B cell (primary cell): ENCODE measurements at regions not wholly inside any gene's neighbourhood (a gene's known extent, or its start where the extent isn't known, plus 50 kb on each side); places are given as distances from the start of the nearest gene placed in this dataset.
A peak's percentile ranks its signal among the peaks of the same experiment; 100 is the strongest.

ENCODE experiments used
- ATAC-seq: fragments of 200-7000 bp; cut with Tn5 transposase; one replicate; pipeline ENCODE4 v1.10.0; 2021; ENCODE audit warnings: low read depth, mild to moderate bottlenecking, moderate number of reproducible peaks, moderate library complexity
- CTCF ChIA-PET: fragments of 350-600 bp; sonication (Branson Sonifier 250); formaldehyde crosslinking; loops from one replicate; lab custom pipeline; 2021; ENCODE audit warnings: antibody characterized with exemption, inconsistent platforms; lab: Charles Lee
- POLR2A ChIA-PET: fragments of 350-600 bp; sonication (Branson Sonifier 250); formaldehyde crosslinking; loops from one replicate; lab custom pipeline; 2021; ENCODE audit warnings: antibody characterized with exemption; lab: Charles Lee
- DNase-seq: peaks from one replicate; pipeline ENCODE4 v3.0.0; 2013
- H2AFZ ChIP-seq: 2 replicates; pipeline ENCODE4 v1.6.1; 2012; ENCODE audit warnings: mild to moderate bottlenecking, low read depth, low read length; ENCODE audit not compliant: insufficient read depth, poor library complexity, severe bottlenecking
- H3K27ac ChIP-seq, 2 donors: 1 replicate in 1 of 2; 2 replicates in 1 of 2; pipeline ENCODE4 v1.5.1; 2012 to 2013; ENCODE audit warnings: low read length in 2 of 2, mild to moderate bottlenecking in 2 of 2, moderate library complexity in 1 of 2
- H3K27me3 ChIP-seq, 4 experiments: fragments of 200-600 bp in 1 of 4; sonication (generic) in 1 of 4; replicated peaks in 1 of 4; 1 replicate in 2 of 4; 2 replicates in 2 of 4; pipeline versions ENCODE4 v1.6.1 to v1.7.0; 2013 to 2016; ENCODE audit warnings: low read length in 3 of 4, mild to moderate bottlenecking in 2 of 4, mixed read lengths in 1 of 4, moderate library complexity in 1 of 4; ENCODE audit not compliant: insufficient read depth in 4 of 4, control insufficient read depth in 3 of 4; ENCODE audit errors: control extremely low read depth in 1 of 4
- H3K36me3 ChIP-seq, 2 experiments: replicated peaks in 1 of 2; 1 replicate in 1 of 2; 2 replicates in 1 of 2; pipeline versions ENCODE4 v1.6.1 to v1.7.1; 2013; ENCODE audit warnings: low read length in 1 of 2; ENCODE audit not compliant: insufficient read depth in 2 of 2, control insufficient read depth in 1 of 2; ENCODE audit errors: control extremely low read depth in 1 of 2, extremely low read depth in 1 of 2
- H3K4me1 ChIP-seq, 2 donors: fragments of 200-600 bp in 1 of 2; sonication (generic) in 1 of 2; 1 replicate in 1 of 2; 2 replicates in 1 of 2; pipeline versions ENCODE4 v1.5.1 to v1.6.1; 2013 to 2017; ENCODE audit warnings: low read length in 2 of 2; ENCODE audit not compliant: control insufficient read depth in 2 of 2, insufficient read depth in 2 of 2
- H3K4me2 ChIP-seq: replicated peaks from 2 replicates; pipeline ENCODE3; 2012; ENCODE audit warnings: mild to moderate bottlenecking, low read depth, low read length; ENCODE audit not compliant: poor library complexity, severe bottlenecking
- H3K4me3 ChIP-seq, 5 experiments: fragments of 200-600 bp in 1 of 5; sonication (generic) in 1 of 5; 1 replicate in 3 of 5; 2 replicates in 2 of 5; pipeline versions ENCODE4 v1.5.1 to v1.7.0; 2011 to 2016; ENCODE audit warnings: low read length in 4 of 5, mild to moderate bottlenecking in 4 of 5, low read depth in 2 of 5, control low read depth in 1 of 5, moderate library complexity in 1 of 5; ENCODE audit not compliant: insufficient read depth in 1 of 5; ENCODE audit errors: control extremely low read depth in 1 of 5, extremely low read depth in 1 of 5
- H3K79me2 ChIP-seq: fragments of 200-600 bp; sonication (generic); one replicate; pipeline ENCODE4 v1.6.0; 2016; ENCODE audit warnings: low read length; ENCODE audit not compliant: control insufficient read depth, insufficient read depth
- H3K9ac ChIP-seq: fragments of 200-600 bp; sonication (generic); 2 replicates; pipeline ENCODE4 v1.6.1; 2017; ENCODE audit warnings: mild to moderate bottlenecking, low read length, moderate library complexity
- H3K9me3 ChIP-seq, 3 donors: one replicate each; pipeline versions ENCODE4 v1.6.1 to v1.7.1; 2013; ENCODE audit warnings: low read length in 2 of 3; ENCODE audit not compliant: control insufficient read depth in 2 of 3, insufficient read depth in 1 of 3; ENCODE audit errors: control extremely low read depth in 1 of 3
- H4K20me1 ChIP-seq: 2 replicates; pipeline ENCODE4 v1.6.0; 2012; ENCODE audit warnings: mild to moderate bottlenecking, low read length; ENCODE audit not compliant: insufficient read depth, control insufficient read depth, poor library complexity, severe bottlenecking
- H3K27ac Mint-ChIP-seq: one replicate; pipeline ENCODE4 v1.8.0; 2021; ENCODE audit warnings: mixed read lengths
- H3K27me3 Mint-ChIP-seq: one replicate; pipeline ENCODE4 v1.8.0; 2021; ENCODE audit warnings: mixed read lengths
- H3K4me1 Mint-ChIP-seq: one replicate; pipeline ENCODE4 v1.8.0; 2021; ENCODE audit warnings: mixed read lengths
- H3K4me3 Mint-ChIP-seq: one replicate; pipeline ENCODE4 v1.8.0; 2021; ENCODE audit warnings: mixed read lengths
- H3K9me3 Mint-ChIP-seq: one replicate; pipeline ENCODE4 v1.8.0; 2022; ENCODE audit warnings: mixed read lengths; ENCODE audit not compliant: insufficient read depth
- CTCF ChIP-seq: fragments of 200-600 bp; IDR thresholded peaks from one replicate; pipeline ENCODE4 v1.8.0; 2022; ENCODE audit warnings: antibody characterized with exemption, mild to moderate bottlenecking
- EZH2 ChIP-seq: IDR thresholded peaks from 2 replicates; pipeline ENCODE4 v1.6.1; 2012; ENCODE audit warnings: borderline replicate concordance, low read depth, mild to moderate bottlenecking, moderate library complexity, low read length; ENCODE audit not compliant: insufficient read depth, poor library complexity, severe bottlenecking
- WGBS: methylation state at CpG from one replicate; pipeline ENCODE4 v1.1.5; 2013; ENCODE audit warnings: missing lambda C conversion rate; ENCODE audit not compliant: insufficient coverage; 5-methylcytosine and 5-hydroxymethylcytosine counted together
- intact Hi-C: fragments of 100-400 bp; cut with micrococcal nuclease; formaldehyde crosslinking; loops from one replicate; pipeline ENCODE4 v1.10.0; 2022

- peak; percentile 68 for ATAC-seq
- no peaks in the 10 kb centered on the region for H3K9me3 ChIP-seq
- peak overlapping the region; percentile 78 to 90 for H3K27ac ChIP-seq
- Mint-ChIP-seq H3K4me1 (peaks cover 59% of the 10 kb centered on the region), H3K9me3 (no peaks in the 10 kb centered on the region), H3K27me3 (no peaks in the 10 kb centered on the region), H3K4me3 (peak overlapping the region; percentile 95), H3K27ac (peak overlapping the region; percentile 96)
- peak overlapping the region; percentile 89 for H2AFZ ChIP-seq
- WGBS = under 1% methylated on average over 99 of the region's 105 CpGs
- H3K4me2 ChIP-seq = peak overlapping the region; percentile 76
- no peaks in the 10 kb centered on the region for H3K27me3 ChIP-seq
- peak; percentile 81 for DNase-seq
- peaks cover 43 to 49% of the 10 kb centered on the region in 2 donors for H3K4me1 ChIP-seq
- peaks cover 0 to 5% of the 10 kb centered on the region in 2 experiments for H3K36me3 ChIP-seq
- H3K79me2 ChIP-seq = peaks cover 95% of the 10 kb centered on the region
- H3K4me3 ChIP-seq = peak overlapping the region; percentile 72 to 90 (median 86)
- H4K20me1 ChIP-seq = peaks cover 41% of the 10 kb centered on the region
- intact Hi-C loops = loop anchor here (1.0 kb wide), 4 partner anchors 17 to 59 kb away; no protein-coding TSS in a partner anchor
- CTCF ChIA-PET = interaction anchor here (0.8 to 6.9 kb wide), 15 partner anchors 9 to 57 kb away, joined by 3 to 113 read pairs (median 7); a partner anchor contains a TSS
- POLR2A ChIA-PET = interaction anchor here (0.6 to 6.1 kb wide), 11 partner anchors 13 to 283 kb away, joined by 3 to 60 read pairs (median 6); partner anchors contain the start of gene PTGR2
- peak overlapping the region; percentile 89 for H3K9ac ChIP-seq
- no peak for TF ChIP-seq CTCF
- TF ChIP-seq EZH2 = no peak
Measured at GRCh38 chr14:73786636-73787485, 64.8 kb upstream of the PTGR2 start.
